ENCODE measurements at regions not wholly inside any gene's neighbourhood (a gene's known extent, or its start where the extent isn't known, plus 50 kb on each side); places are given as distances from the start of the nearest gene placed in this dataset.

DNA sequence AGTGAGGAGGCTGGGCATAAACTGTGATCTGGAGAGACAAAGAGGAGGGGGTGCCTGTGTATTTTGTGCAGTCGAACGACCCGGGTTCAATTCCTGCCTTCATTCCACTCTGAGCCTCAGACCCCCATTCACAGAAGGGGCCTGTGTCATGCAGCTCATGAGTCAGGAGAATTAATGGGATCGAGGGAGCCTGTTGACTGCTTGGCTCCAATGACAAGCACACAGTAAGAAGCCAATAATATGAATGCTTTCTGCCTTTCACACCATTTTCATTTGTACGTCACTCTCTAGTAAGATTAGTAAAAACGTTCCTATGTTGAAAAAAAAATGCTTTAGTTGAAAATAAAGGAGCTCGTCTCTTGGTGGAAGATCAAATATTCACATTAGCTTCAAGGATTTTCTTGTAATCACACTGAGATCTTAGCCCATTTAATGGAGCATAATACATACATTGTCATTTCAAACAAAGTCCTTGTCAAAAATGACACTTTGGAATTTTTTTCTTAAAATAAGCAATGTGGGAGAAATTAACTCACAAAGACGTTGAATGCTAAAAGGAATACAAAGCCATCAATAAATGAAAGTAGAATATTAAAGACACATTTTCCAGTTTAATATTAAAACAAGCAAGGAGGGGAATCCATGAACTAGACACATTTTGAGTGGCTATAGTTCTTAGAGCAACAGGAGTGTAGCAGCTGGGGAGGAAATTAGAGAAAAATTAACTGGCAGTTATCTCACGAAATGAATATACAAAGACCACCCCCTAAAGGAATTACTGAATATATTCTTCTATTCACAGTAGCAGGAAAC lies 246.7 kb upstream of the AFDN start:
- Histone ChIP-seq H3K27me3 (replicated peaks) (no peaks in the 10 kb centered on the region), H3K36me3 (replicated peaks) (no peaks in the 10 kb centered on the region), H3K27ac (no peak overlapping the region), H3K4me3 (ENCODE audit: low read depth, low read length) (no peak overlapping the region)
- DNase-seq = no peak
- TF ChIP-seq, protein P1, sequence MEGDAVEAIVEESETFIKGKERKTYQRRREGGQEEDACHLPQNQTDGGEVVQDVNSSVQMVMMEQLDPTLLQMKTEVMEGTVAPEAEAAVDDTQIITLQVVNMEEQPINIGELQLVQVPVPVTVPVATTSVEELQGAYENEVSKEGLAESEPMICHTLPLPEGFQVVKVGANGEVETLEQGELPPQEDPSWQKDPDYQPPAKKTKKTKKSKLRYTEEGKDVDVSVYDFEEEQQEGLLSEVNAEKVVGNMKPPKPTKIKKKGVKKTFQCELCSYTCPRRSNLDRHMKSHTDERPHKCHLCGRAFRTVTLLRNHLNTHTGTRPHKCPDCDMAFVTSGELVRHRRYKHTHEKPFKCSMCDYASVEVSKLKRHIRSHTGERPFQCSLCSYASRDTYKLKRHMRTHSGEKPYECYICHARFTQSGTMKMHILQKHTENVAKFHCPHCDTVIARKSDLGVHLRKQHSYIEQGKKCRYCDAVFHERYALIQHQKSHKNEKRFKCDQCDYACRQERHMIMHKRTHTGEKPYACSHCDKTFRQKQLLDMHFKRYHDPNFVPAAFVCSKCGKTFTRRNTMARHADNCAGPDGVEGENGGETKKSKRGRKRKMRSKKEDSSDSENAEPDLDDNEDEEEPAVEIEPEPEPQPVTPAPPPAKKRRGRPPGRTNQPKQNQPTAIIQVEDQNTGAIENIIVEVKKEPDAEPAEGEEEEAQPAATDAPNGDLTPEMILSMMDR (IDR thresholded peaks at IDR 0.05; ENCODE audit: low read depth, low read length, missing control alignments) = no peak
- in situ Hi-C loops (cut with HindIII; ENCODE audit: low pct_ligation_motif_present, low sequenced_read_pairs) = no loop called here

GRCh38 chr6:167580619-167580911 lies 246.1 kb upstream of the AFDN start:
- no peak overlapping the region for H3K4me3 ChIP-seq (ENCODE audit: low read depth, low read length)
- in situ Hi-C loops (cut with HindIII; ENCODE audit: low pct_ligation_motif_present, low sequenced_read_pairs) = no loop called here
- TF ChIP-seq, protein P1 (IDR thresholded peaks at IDR 0.05; ENCODE audit: low read depth, low read length, missing control alignments) = no peak
- H3K27me3 ChIP-seq (replicated peaks) = no peaks in the 10 kb centered on the region
- no peak overlapping the region for H3K27ac ChIP-seq
- no peaks in the 10 kb centered on the region for H3K36me3 ChIP-seq (replicated peaks)
- DNase-seq = no peak

- Histone ChIP-seq H3K27ac (no peak overlapping the region), H3K36me3 (replicated peaks) (no peaks in the 10 kb centered on the region), H3K4me3 (ENCODE audit: low read depth, low read length) (no peak overlapping the region), H3K27me3 (replicated peaks) (no peaks in the 10 kb centered on the region)
- no peak for DNase-seq
- TF ChIP-seq, protein P1 (IDR thresholded peaks at IDR 0.05; ENCODE audit: low read depth, low read length, missing control alignments) = no peak
- in situ Hi-C loops (cut with HindIII; ENCODE audit: low pct_ligation_motif_present, low sequenced_read_pairs) = no loop called here
These were observed 245.1 kb upstream of the AFDN start for GRCh38 chr6:167581637-167582036.

DNA sequence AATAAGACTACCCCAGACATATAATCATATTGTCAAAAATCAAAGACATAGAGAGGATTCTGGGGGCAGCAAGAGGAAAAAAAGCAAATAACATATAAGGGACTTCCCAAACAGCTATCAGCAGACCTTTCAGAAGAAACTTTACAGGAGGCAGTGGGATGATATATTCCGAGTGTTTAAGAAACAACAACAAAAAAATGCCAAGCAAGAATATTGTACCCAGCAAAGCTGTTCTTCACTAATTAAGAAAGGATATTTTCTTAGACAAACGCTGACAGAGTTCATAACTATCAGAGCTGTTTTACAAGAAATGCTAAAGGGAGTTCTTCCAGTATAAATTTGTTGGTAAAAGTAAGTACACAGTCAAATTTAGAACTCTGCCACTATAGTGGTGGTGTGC lies 243.3 kb upstream of the AFDN start:
- Histone ChIP-seq H3K27me3 (replicated peaks) (no peaks in the 10 kb centered on the region), H3K36me3 (replicated peaks) (no peaks in the 10 kb centered on the region), H3K27ac (no peak overlapping the region), H3K4me3 (ENCODE audit: low read depth, low read length) (no peak overlapping the region)
- in situ Hi-C loops (cut with HindIII; ENCODE audit: low pct_ligation_motif_present, low sequenced_read_pairs) = no loop called here
- DNase-seq = no peak
- TF ChIP-seq, protein P1 (IDR thresholded peaks at IDR 0.05; ENCODE audit: low read depth, low read length, missing control alignments) = no peak

- H3K4me3 ChIP-seq (ENCODE audit: low read depth, low read length) = no peak overlapping the region
- peak; percentile 42 for DNase-seq
- no peaks in the 10 kb centered on the region for H3K27me3 ChIP-seq (replicated peaks)
- H3K36me3 ChIP-seq (replicated peaks) = no peaks in the 10 kb centered on the region
- no peak overlapping the region for H3K27ac ChIP-seq
- TF ChIP-seq, protein P1 (IDR thresholded peaks at IDR 0.05; ENCODE audit: low read depth, low read length, missing control alignments) = peak; percentile 28
- in situ Hi-C loops (cut with HindIII; ENCODE audit: low pct_ligation_motif_present, low sequenced_read_pairs) = no loop called here
These were observed 238.4 kb upstream of the AFDN start for GRCh38 chr6:167588181-167588919.

Data from brain microvascular endothelial cell (primary cell).